GM18517 (cell line): ENCODE measurements at regions not wholly inside any gene's neighbourhood (a gene's known extent, or its start where the extent isn't known, plus 50 kb on each side); places are given as distances from the start of the nearest gene placed in this dataset.

Experiments
- ATAC-seq: cut with Tn5 transposase; IDR thresholded peaks from one replicate; pipeline ENCODE4 v1.9.1; 2021; ENCODE audit warnings: mild to moderate bottlenecking, moderate library complexity; ENCODE audit not compliant: unreplicated experiment

GRCh38 chr4:66639361-66639760 lies 905.9 kb downstream of the CENPC start:
- no peak for ATAC-seq

DNA sequence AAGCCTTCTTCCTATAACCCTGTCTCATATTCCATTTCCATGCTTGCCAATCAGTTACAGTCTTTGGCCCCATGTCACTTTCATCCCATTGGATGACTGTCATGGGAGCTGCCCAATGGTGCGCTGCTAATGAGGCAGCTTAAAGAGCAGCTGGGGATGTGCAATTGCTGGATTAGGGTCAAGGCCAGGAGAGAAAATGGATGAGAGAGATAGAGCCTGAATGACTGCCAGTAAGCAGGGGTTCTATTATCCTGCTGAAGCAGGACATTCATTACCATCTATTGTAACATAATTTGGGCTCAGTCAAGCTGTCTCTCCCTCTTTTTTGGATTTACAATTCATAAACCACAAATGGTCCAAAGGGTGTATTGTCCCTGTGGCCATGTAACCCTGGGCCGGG lies 909.0 kb downstream of the CENPC start:
- no peak for ATAC-seq

DNA sequence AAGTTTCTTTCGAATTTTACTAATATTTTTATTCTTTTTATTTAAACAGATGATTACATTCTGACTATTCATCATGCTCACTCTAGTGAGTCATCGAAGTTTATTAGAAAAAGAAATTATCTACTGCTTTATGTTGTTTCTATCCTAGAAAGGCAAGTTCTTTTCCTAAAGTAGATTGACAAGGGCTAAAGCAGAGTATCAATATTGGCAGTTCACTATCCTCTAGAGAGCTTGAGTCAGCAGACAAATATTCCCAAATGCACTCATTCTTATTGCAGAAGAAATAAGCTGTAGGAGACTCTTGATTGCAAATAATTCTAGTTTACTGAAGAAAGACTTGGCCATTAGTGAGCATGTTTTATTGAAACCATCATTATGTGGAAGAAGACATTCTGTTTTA lies 911.8 kb downstream of the CENPC start:
- ATAC-seq: no peak

DNA sequence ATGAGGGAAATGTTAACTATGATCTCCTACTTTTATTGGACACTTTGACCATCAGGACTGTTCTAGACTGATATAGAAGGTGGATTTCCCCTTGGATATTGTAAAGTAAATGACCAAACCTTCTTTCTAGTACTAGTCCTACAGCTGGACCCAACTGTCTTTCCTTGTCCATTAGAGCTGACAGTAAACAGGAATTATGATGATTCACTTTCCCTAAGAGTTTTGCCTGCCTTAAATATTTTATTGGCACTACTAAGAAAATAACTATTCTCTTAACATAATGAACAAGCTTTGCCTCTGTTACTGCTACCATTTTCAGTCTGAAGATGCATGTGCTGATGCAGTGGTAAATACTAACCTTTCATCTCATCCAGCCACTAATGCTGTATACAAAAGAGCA lies 915.4 kb downstream of the CENPC start:
- no peak for ATAC-seq

DNA sequence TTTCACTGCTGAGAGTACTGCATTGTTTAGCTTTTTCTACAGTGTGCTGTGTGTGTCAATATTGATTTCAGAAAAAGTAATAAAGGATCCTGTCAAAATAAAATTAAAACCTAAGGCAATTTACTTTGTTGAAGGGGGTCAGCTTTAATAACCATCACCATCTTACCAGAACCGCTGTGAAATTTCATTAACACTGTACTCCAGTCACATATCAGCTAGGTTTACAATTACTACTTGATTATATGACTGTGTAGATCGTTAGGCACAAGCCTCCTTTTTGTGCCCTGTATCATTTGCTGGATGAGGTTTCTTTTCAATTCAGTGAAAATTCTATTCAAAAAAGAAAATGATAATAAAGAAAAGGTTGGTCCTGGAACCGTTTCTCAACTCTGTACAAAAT lies 917.2 kb downstream of the CENPC start:
- ATAC-seq: no peak

- no peak for ATAC-seq
These were observed 919.8 kb downstream of the CENPC start for GRCh38 chr4:66625480-66625879.

DNA sequence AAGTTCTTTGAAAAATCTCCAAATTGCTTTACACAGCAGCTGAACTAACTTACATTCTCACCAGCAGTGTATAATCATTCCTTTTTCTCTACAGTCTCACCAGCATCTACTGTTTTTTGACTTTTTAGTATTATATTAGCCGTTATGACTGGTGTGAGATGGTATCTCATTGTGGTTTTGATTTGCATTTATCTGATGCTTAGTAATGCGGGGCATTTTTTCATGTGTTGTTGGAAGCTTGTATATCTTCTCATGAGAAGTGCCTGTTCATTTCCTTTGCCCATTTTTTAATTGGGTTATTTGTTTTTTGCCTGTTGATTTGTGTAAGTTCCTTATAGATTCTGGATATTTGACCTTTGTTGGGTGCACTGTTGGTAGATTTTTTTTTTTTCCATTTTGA lies 931.7 kb downstream of the CENPC start:
- no peak for ATAC-seq

- no peak for ATAC-seq
These were observed 936.3 kb downstream of the CENPC start for GRCh38 chr4:66609014-66609413.

DNA sequence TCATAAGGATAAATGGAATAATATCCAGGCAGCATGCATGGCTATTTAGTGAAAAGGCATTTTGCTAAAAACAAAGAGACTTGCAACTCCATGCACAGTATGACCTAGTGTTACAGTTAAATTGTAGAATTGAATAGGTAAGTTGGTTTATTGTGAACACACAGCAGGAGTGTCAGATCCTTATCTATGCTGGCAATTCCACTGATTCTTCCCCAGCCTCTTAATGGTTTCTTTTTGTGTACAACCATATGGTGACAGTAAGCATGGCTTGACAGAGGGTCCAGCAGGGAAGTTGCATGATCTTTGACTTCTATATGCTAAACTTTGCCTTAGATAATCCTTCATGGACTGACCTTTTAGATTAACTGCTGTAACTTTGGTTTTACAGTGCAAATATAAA lies 936.6 kb upstream of the EPHA5 start:
- no peak for ATAC-seq

DNA sequence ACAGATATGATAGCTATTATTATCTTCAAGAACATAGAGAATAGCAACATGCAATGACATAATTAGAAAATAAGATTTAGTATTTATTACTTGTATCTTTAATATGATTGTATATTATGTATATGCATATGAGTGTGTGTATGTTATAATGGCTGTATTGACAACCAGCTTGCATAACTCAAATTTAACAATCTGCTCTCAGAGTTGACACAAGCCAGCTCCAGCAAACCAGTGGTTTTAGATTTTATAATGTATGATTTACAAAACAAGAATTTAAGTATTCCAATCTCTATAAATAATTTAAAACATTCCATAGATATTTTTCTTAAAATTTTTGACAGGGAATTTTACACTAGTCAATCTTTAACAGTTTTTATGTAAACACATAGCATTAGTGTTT lies 935.9 kb upstream of the EPHA5 start:
- ATAC-seq: no peak

- ATAC-seq: no peak
These were observed 933.9 kb upstream of the EPHA5 start for GRCh38 chr4:66604192-66604591.

DNA sequence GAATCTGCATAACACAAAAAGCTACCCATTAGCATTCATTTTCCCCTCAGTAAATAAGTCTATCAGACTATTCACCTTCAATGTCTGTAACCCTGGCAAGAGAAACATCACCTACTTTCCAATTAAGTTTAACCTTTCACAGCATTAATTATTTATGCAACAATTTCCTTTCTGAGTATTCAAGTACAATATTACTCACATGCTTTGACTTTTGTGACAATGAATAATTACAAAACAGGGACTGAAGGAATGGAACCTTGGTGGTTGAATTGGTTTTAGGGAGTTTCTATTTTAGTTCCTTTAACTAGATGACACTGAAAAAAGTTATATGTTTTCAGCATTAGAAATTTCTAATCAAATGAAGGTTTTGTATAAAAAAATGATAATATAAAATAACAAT lies 932.3 kb upstream of the EPHA5 start:
- ATAC-seq: no peak

DNA sequence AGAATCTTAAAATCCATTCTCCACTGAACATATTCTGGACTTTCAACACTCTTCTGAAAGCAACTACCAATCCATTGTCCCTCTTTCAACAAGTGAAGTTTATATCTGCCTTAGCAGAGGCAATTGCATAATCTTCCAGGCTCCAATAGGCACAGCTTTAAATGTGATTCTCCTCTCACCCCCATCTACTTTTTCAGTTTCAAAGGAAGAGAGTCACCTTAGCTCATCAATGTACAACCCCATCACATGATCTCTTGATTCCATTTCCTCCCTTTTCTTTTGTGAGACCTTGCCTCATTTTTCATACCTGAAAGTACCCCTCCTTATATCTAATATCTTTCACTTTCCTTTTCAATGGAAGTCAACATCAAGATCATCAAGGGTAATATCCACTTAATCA lies 921.7 kb upstream of the EPHA5 start:
- ATAC-seq: no peak

- ATAC-seq: no peak
These were observed 920.4 kb upstream of the EPHA5 start for GRCh38 chr4:66590488-66591215.

DNA sequence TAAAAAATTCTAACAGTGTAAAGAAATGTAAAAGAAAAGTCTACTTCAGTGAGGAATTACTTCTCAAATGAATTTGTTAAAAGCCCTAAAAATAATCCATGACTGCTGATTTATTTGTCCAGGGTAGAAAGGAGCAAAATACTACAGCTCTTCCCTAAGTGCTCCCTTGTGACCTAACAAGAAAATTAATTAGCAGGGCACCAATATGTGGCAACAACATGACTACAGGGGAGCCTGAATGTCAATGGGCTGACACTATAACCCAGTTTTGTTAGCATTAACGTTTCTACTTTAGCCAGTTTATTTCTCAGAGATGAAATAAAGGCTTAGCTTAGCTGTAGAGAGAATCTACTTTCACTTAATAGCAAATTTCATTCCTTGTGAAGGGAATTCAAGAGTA lies 918.9 kb upstream of the EPHA5 start:
- ATAC-seq: no peak

DNA sequence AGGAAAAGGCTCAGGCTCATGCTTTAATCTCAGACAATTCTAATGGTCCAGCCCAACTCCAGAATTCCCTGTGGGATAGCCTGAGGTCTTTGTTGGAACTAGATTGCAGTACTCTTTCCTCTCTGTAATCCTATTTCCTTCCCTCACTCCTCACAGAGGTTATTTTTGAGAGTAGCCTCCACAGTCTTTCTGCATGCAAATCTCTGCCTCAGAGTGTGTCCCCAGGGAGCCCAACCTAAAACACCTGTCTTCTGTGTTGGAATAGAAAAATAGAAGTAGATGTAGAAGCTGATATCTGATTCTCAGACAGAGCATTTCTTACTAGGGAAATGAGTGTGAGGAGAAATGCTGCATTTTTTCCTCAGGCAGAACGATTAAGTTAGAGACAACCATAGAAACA lies 915.5 kb upstream of the EPHA5 start:
- ATAC-seq: no peak

- no peak for ATAC-seq
These were observed 907.6 kb upstream of the EPHA5 start for GRCh38 chr4:66577922-66578321.

DNA sequence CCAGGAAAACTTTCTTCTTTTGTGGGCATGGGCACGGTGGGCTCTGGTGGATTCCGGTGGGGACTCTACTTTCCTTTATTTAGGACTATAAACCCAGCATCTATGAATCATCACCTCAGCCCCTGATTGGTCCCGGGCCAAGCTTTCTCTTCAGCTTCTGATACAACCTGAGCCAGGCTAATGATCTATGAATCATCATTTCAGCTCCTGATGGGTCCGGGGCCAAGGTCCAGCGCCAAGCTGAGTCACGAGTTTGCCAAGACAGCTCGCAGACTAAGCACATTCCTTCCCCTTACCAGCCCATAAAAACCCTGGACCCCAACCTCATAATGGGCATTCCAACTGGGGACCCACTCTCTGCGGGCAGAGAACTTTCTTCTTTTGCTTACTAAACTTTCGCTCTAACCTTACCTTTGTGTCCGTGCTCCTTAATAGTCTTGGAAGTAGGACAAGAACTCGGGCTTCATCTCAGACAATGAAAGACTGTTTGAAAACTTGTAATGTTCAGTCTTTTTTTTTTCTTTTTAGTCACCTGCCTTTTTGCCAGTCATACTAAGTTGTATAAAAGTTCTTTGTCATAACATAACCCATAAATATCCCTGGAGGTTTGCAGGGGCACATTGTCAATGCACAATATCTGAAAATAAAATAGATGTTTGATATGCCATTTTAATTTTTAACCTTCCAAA lies 904.9 kb upstream of the EPHA5 start:
- no peak for ATAC-seq

DNA sequence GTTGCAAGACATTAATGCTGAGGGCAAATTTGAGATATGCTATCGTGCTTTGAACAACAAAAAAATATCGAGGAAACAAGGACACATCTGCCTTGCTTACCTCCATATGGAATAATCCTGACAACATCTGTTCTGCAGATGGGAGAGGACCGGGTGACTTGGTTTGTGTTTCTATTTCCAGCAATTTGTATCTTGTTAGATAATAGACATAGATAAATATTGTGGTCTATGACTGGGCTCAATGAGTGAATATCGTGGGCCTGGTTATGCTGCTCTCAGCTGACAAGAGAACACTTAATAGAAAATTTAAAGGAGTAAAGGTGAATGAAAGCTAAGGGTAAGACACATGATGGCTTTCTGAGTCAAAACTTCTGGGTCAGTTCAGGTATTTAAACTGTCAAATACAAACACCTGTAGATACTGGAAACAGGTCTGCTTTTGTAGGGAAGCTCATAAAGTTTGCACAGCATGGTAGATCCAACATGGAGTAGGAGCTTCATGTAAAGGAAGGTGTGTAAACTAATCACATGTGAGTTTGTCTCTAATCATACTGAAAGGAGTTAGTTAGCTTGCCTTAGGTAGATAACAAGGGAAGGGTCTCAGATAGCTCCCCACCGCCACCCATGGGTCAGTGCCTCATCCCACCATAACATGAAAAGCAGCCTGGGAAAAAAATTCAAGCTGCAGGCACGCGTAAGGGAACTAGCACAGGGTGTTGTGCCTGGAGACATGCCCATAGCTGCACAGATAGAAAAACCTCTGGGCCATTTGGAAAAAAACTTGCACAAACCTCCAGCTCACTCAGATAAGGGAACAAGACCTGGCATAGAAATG lies 904.1 kb upstream of the EPHA5 start:
- ATAC-seq: no peak

DNA sequence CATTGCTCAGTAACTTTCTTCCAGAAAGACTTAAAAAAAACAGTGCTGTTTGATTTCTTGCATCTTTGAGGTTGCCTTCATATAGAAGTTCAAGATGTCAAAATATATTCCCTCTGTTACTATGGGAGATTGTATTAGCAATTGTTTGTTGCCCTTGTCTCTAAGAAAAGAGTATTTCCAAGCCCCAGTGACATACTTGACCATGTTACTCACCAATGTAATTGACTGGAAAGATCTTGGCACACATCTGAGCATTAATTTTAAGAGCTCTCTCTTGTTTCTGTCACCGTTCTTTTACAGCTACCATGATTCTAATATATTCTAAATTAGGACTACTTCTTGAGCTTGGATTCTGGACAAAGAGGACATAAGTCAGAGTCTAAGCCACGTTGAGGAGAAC lies 902.7 kb upstream of the EPHA5 start:
- no peak for ATAC-seq

- no peak for ATAC-seq
These were observed 900.9 kb upstream of the EPHA5 start for GRCh38 chr4:66571145-66571695.

DNA sequence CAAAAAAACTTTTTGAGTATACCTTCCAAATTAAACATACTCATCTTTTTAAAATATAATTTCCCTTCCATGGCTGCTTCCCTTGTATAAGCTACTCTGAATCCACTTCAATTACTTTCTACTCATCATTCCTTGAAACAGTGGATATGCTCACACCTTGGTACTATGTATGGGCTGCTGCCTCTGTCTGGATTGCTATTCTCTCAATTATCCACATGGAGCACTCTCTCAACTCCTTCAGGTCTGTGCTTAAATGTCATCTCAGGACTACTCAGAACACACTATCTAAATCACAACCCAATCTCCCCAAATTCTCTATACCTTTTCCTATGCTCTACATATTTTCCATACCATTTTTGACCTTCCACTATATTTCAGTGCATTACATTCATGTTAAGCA lies 898.9 kb upstream of the EPHA5 start:
- no peak for ATAC-seq
